GM12892 (cell line): ENCODE measurements at regions not wholly inside any gene's neighbourhood (a gene's known extent, or its start where the extent isn't known, plus 50 kb on each side); places are given as distances from the start of the nearest gene placed in this dataset.

Experiments
- POLR2A ChIP-seq: IDR thresholded peaks from 2 replicates; pipeline ENCODE4 v1.6.1; 2011; ENCODE audit warnings: low read depth, low read length, control low read depth
- POLR2AphosphoS5 ChIP-seq: IDR thresholded peaks from 2 replicates; pipeline ENCODE4 v1.6.1; 2011; ENCODE audit warnings: low read depth, low read length, control low read depth
- TAF1 ChIP-seq: IDR thresholded peaks from 2 replicates; pipeline ENCODE4 v1.6.1; 2011; ENCODE audit warnings: low read depth, mild to moderate bottlenecking, control low read depth, low read length, borderline replicate concordance

- TF ChIP-seq POLR2A: no peak
- no peak for TF ChIP-seq POLR2AphosphoS5
- no peak for TF ChIP-seq TAF1
Observed at GRCh38 chr4:12579172-12579571, 905.0 kb downstream of the RAB28 start.
